H9 (cell line): ENCODE measurements at regions not wholly inside any gene's neighbourhood (a gene's known extent, or its start where the extent isn't known, plus 50 kb on each side); places are given as distances from the start of the nearest gene placed in this dataset.

ENCODE experiments used
- DNase-seq: peaks from one replicate; pipeline ENCODE4 v3.0.0-alpha.2; 2017
- H2AFZ ChIP-seq: one replicate; pipeline ENCODE4 v1.6.1; 2013; ENCODE audit warnings: mild to moderate bottlenecking, low read length, control low read depth, moderate library complexity
- H2AK5ac ChIP-seq: 2 replicates; pipeline ENCODE4 v1.6.1; 2013; ENCODE audit warnings: low read length, control low read depth, mixed read lengths; ENCODE audit not compliant: insufficient read length
- H2BK120ac ChIP-seq: one replicate; pipeline ENCODE4 v1.6.1; 2013; ENCODE audit warnings: low read depth, mild to moderate bottlenecking, low read length, control low read depth, inconsistent platforms; ENCODE audit not compliant: poor library complexity, severe bottlenecking
- H2BK12ac ChIP-seq: 2 replicates; pipeline ENCODE4 v1.6.1; 2013; ENCODE audit warnings: low read length, control low read depth, mixed read lengths, low read depth; ENCODE audit not compliant: insufficient read length
- H2BK15ac ChIP-seq: 2 replicates; pipeline ENCODE4 v1.6.1; 2013; ENCODE audit warnings: low read depth, low read length, control low read depth
- H2BK20ac ChIP-seq: one replicate; pipeline ENCODE4 v1.6.1; 2013; ENCODE audit warnings: low read depth, mild to moderate bottlenecking, low read length, control low read depth, inconsistent platforms; ENCODE audit not compliant: poor library complexity, severe bottlenecking
- H2BK5ac ChIP-seq: 2 replicates; pipeline ENCODE4 v1.6.1; 2013; ENCODE audit warnings: low read length, control low read depth, mixed read lengths; ENCODE audit not compliant: insufficient read length
- H3K14ac ChIP-seq: 2 replicates; pipeline ENCODE4 v1.6.1; 2013; ENCODE audit warnings: low read length, control low read depth; ENCODE audit not compliant: insufficient read depth
- H3K18ac ChIP-seq: 2 replicates; pipeline ENCODE4 v1.6.1; 2013; ENCODE audit warnings: low read depth, mild to moderate bottlenecking, mixed read lengths, low read length, control low read depth; ENCODE audit not compliant: insufficient read length
- H3K23ac ChIP-seq: 2 replicates; pipeline ENCODE4 v1.6.1; 2013; ENCODE audit warnings: low read length, control low read depth, mixed read lengths, low read depth; ENCODE audit not compliant: insufficient read length
- H3K23me2 ChIP-seq: 2 replicates; pipeline ENCODE4 v1.6.1; 2013; ENCODE audit warnings: low read depth, mild to moderate bottlenecking, mixed read lengths, low read length, control low read depth; ENCODE audit not compliant: insufficient read length, poor library complexity, severe bottlenecking
- H3K27ac ChIP-seq: 2 replicates; pipeline ENCODE4 v1.5.1; 2013; ENCODE audit warnings: low read length, control low read depth, mixed read lengths, low read depth; ENCODE audit not compliant: insufficient read length
- H3K27me3 ChIP-seq: 2 replicates; pipeline ENCODE4 v1.6.1; 2013; ENCODE audit warnings: low read length, control low read depth, inconsistent platforms; ENCODE audit not compliant: insufficient read depth
- H3K4ac ChIP-seq: 2 replicates; pipeline ENCODE4 v1.6.1; 2013; ENCODE audit warnings: low read depth, mild to moderate bottlenecking, control low read depth, inconsistent platforms, low read length, moderate library complexity
- H3K4me1 ChIP-seq: 2 replicates; pipeline ENCODE4 v1.6.1; 2013; ENCODE audit warnings: low read length, control low read depth, inconsistent platforms; ENCODE audit not compliant: insufficient read depth
- H3K4me2 ChIP-seq: 2 replicates; pipeline ENCODE4 v1.6.1; 2013; ENCODE audit warnings: low read length, control low read depth, mixed read lengths; ENCODE audit not compliant: insufficient read length, insufficient read depth
- H3K56ac ChIP-seq: 2 replicates; pipeline ENCODE4 v1.6.1; 2013; ENCODE audit warnings: low read depth, mild to moderate bottlenecking, mixed read lengths, low read length, control low read depth; ENCODE audit not compliant: insufficient read length
- H3K79me1 ChIP-seq: 2 replicates; pipeline ENCODE4 v1.6.1; 2013; ENCODE audit warnings: low read depth, mild to moderate bottlenecking, moderate library complexity, low read length, control low read depth, inconsistent platforms; ENCODE audit not compliant: insufficient read depth, poor library complexity, severe bottlenecking
- H3K79me2 ChIP-seq: 2 replicates; pipeline ENCODE4 v1.6.1; 2013; ENCODE audit warnings: low read length, control low read depth, inconsistent platforms; ENCODE audit not compliant: insufficient read depth
- H3K9ac ChIP-seq: 2 replicates; pipeline ENCODE4 v1.6.1; 2013; ENCODE audit warnings: low read length, control low read depth, mixed read lengths; ENCODE audit not compliant: insufficient read length; ENCODE audit errors: extremely low read depth
- H3K9me3 ChIP-seq: one replicate; pipeline ENCODE4 v1.6.1; 2013; ENCODE audit warnings: low read depth, low read length, inconsistent platforms; ENCODE audit not compliant: control insufficient read depth
- H3T11ph ChIP-seq: one replicate; pipeline ENCODE4 v1.6.1; 2013; ENCODE audit warnings: mild to moderate bottlenecking, low read length, control low read depth, inconsistent platforms
- H4K20me1 ChIP-seq: one replicate; pipeline ENCODE4 v1.6.1; 2013; ENCODE audit not compliant: control insufficient read depth, insufficient read length, insufficient read depth
- H4K5ac ChIP-seq: 2 replicates; pipeline ENCODE4 v1.6.1; 2013; ENCODE audit warnings: low read depth, mild to moderate bottlenecking, mixed read lengths, low read length, control low read depth; ENCODE audit not compliant: insufficient read length
- H4K8ac ChIP-seq: replicated peaks from 2 replicates; pipeline ENCODE4 v1.6.1; 2013; ENCODE audit warnings: low read length, control low read depth, mixed read lengths, low read depth; ENCODE audit not compliant: insufficient read length
- H4K91ac ChIP-seq: 2 replicates; pipeline ENCODE4 v1.6.1; 2013; ENCODE audit warnings: low read depth, mild to moderate bottlenecking, moderate library complexity, mixed read lengths, low read length, control low read depth; ENCODE audit not compliant: insufficient read length
- H3K27ac Mint-ChIP-seq, 3 experiments: 2 replicates in 2 of 3; 3 replicates in 1 of 3; pipeline ENCODE4 v1.8.0; 2020 to 2021; ENCODE audit warnings: mixed read lengths in 3 of 3, mild to moderate bottlenecking in 1 of 3, moderate library complexity in 1 of 3
- H3K27me3 Mint-ChIP-seq: 2 replicates; pipeline ENCODE4 v1.8.0; 2021; ENCODE audit warnings: low read depth, mild to moderate bottlenecking, moderate library complexity, mixed read lengths
- H3K36me3 Mint-ChIP-seq, 3 experiments: 2 replicates in 2 of 3; 3 replicates in 1 of 3; pipeline ENCODE4 v1.8.0; 2020 to 2021; ENCODE audit warnings: low read depth in 3 of 3, mixed read lengths in 3 of 3; ENCODE audit not compliant: insufficient read depth in 1 of 3
- H3K4me1 Mint-ChIP-seq, 2 experiments: 2 replicates each; pipeline ENCODE4 v1.8.0; 2020; ENCODE audit warnings: mixed read lengths in 2 of 2
- H3K4me3 Mint-ChIP-seq, 2 experiments: 2 replicates in 1 of 2; 3 replicates in 1 of 2; pipeline ENCODE4 v1.8.0; 2020 to 2021; ENCODE audit warnings: mild to moderate bottlenecking in 2 of 2, mixed read lengths in 2 of 2, moderate library complexity in 1 of 2
- H3K9me3 Mint-ChIP-seq, 2 experiments: 2 replicates in 1 of 2; 3 replicates in 1 of 2; pipeline ENCODE4 v1.8.0; 2020; ENCODE audit warnings: mild to moderate bottlenecking in 2 of 2, mixed read lengths in 2 of 2, moderate library complexity in 1 of 2
- WGBS: extraction: QIAGEN DNeasy Blood & Tissue Kit; methylation state at CpG from one replicate; pipeline ENCODE4 v1.1.7; 2013; ENCODE audit warnings: missing lambda C conversion rate, low lambda C conversion rate, mixed read lengths; ENCODE audit not compliant: insufficient read length; ENCODE audit errors: extremely low coverage; 5-methylcytosine and 5-hydroxymethylcytosine counted together
- TF ChIP-seq, protein P1 (sequence below): fragments of 200-600 bp; sonication (generic); conservative IDR thresholded peaks from 3 replicates; pipeline ENCODE4 v1.8.0; 2021; ENCODE audit warnings: antibody characterized with exemption, mild to moderate bottlenecking

DNA sequence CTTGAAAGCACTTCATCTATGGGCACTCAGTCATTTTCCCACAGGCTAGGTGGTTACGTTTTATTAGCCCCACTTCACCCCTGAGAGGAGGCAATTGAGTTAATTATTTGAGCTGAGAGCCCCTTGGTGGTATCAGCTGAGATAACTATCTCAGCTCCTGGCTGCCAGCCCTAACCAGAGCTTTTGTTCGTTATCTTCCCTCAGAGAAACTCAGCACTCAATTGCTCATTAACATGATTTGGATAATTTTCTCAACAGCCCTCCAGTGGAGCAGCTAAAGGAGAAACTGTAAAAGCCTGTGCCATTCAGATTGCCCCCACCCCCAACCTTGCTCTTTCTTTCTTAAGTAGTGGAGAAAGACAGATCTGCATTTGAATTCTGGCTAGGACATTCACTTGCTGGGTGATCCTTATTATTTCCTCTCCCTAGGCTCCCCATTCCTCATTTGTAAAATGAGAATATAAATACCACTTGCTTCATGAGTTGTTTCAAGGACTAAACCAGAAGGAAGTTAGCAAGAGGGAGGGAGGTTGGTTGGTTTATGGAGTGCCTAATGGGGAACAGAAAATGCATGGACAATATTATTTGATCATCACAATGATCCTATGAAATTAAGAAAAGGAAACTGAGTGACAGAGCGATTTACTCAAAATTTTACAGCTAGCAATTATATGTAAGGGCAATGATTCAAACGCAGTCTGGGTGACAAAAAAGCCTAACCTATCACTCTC is 218.7 kb upstream of the FGGY start:
- H2AK5ac ChIP-seq: no peak overlapping the region
- no peaks in the 10 kb centered on the region for H3K9me3 ChIP-seq
- H2BK20ac ChIP-seq: no peak overlapping the region
- Mint-ChIP-seq H3K36me3 (no peaks in the 10 kb centered on the region; a peak in 1 of 7 replicates), H3K4me3 (peak overlapping the region; percentile 52 to 56), H3K27me3 (no peaks in the 10 kb centered on the region), H3K9me3 (no peaks in the 10 kb centered on the region), H3K4me1 (peaks cover 75 to 77% of the 10 kb centered on the region in 2 experiments), H3K27ac (peak overlapping the region; percentile 96)
- DNase-seq: peak; percentile 74
- H3K79me1 ChIP-seq: no peaks in the 10 kb centered on the region
- H3K14ac ChIP-seq: peak overlapping the region; percentile 71; the same call in 1 of the 2 replicates
- peak overlapping the region; percentile 58 for H4K5ac ChIP-seq
- no peak overlapping the region for H4K91ac ChIP-seq
- H3K27ac ChIP-seq: peak overlapping the region; percentile 99
- peak overlapping the region; percentile 88 for H2BK5ac ChIP-seq
- no peak overlapping the region for H4K8ac ChIP-seq
- H3T11ph ChIP-seq: no peak overlapping the region
- H3K4me1 ChIP-seq: peaks cover 27% of the 10 kb centered on the region; the same call in 1 of the 2 replicates
- H4K20me1 ChIP-seq: no peaks in the 10 kb centered on the region
- peak overlapping the region; percentile 54 for H3K4me2 ChIP-seq
- peaks cover 4% of the 10 kb centered on the region for H3K23me2 ChIP-seq
- H3K79me2 ChIP-seq: no peaks in the 10 kb centered on the region
- TF ChIP-seq, protein P1, sequence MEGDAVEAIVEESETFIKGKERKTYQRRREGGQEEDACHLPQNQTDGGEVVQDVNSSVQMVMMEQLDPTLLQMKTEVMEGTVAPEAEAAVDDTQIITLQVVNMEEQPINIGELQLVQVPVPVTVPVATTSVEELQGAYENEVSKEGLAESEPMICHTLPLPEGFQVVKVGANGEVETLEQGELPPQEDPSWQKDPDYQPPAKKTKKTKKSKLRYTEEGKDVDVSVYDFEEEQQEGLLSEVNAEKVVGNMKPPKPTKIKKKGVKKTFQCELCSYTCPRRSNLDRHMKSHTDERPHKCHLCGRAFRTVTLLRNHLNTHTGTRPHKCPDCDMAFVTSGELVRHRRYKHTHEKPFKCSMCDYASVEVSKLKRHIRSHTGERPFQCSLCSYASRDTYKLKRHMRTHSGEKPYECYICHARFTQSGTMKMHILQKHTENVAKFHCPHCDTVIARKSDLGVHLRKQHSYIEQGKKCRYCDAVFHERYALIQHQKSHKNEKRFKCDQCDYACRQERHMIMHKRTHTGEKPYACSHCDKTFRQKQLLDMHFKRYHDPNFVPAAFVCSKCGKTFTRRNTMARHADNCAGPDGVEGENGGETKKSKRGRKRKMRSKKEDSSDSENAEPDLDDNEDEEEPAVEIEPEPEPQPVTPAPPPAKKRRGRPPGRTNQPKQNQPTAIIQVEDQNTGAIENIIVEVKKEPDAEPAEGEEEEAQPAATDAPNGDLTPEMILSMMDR: 0 out of 3 replicates have a peak, but pooled peaks have one; percentile 9
- peak overlapping the region; percentile 51 for H3K18ac ChIP-seq
- no peak overlapping the region; the same call in 1 of the 2 replicates for H3K4ac ChIP-seq
- no CpG with 5 or more reads among the region's 4 CpGs for WGBS
- H2BK12ac ChIP-seq: no peak overlapping the region
- no peak overlapping the region for H3K23ac ChIP-seq
- no peaks in the 10 kb centered on the region for H3K27me3 ChIP-seq
- H2BK15ac ChIP-seq: no peak overlapping the region
- no peak overlapping the region for H2BK120ac ChIP-seq
- H3K56ac ChIP-seq: no peak overlapping the region
- peak overlapping the region; percentile 29 for H3K9ac ChIP-seq
- no peak overlapping the region for H2AFZ ChIP-seq
